ENCODE measurements at regions not wholly inside any gene's neighbourhood (a gene's known extent, or its start where the extent isn't known, plus 50 kb on each side); places are given as distances from the start of the nearest gene placed in this dataset.

- H3K27me3 ChIP-seq (ENCODE audit: low read depth, low read length), result no peaks in the 10 kb centered on the region
- no peak overlapping the region for H3K4me3 ChIP-seq (ENCODE audit: low read length)
- no peak overlapping the region for H3K4me2 ChIP-seq (ENCODE audit: low read length)
- H3K36me3 ChIP-seq (replicated peaks; ENCODE audit: low read depth, low read length), result no peaks in the 10 kb centered on the region
- no peaks in the 10 kb centered on the region for H4K20me1 ChIP-seq (ENCODE audit: insufficient read depth, low read length)
- no peaks in the 10 kb centered on the region for H3K79me2 ChIP-seq (ENCODE audit: low read length)
- no peak overlapping the region for H2AFZ ChIP-seq (ENCODE audit: low read depth, low read length)
- H3K9me3 ChIP-seq (ENCODE audit: insufficient read depth, low read length), result 0 out of 2 replicates have a peak, but pooled peaks cover 3% of the 10 kb centered on the region
- no peak overlapping the region for H3K27ac ChIP-seq (ENCODE audit: low read length)
- TF ChIP-seq EZH2phosphoT487 (IDR thresholded peaks at IDR 0.05; ENCODE audit: low read depth), result no peak
- no peak for TF ChIP-seq CTCF (IDR thresholded peaks at IDR 0.05; ENCODE audit: low read depth, low read length)
- no peaks in the 10 kb centered on the region for H3K4me1 ChIP-seq (ENCODE audit: low read length)
- no peak overlapping the region for H3K9ac ChIP-seq (ENCODE audit: low read length)
These were observed 327.6 kb upstream of the PCDH9 start for GRCh38 chr13:67557642-67558241.

- Histone ChIP-seq H3K27ac (ENCODE audit: low read length) (no peak overlapping the region), H3K4me2 (ENCODE audit: low read length) (no peak overlapping the region), H3K4me1 (ENCODE audit: low read length) (no peaks in the 10 kb centered on the region), H2AFZ (ENCODE audit: low read depth, low read length) (no peak overlapping the region), H3K4me3 (ENCODE audit: low read length) (no peak overlapping the region), H3K9me3 (ENCODE audit: insufficient read depth, low read length) (0 out of 2 replicates have a peak, but pooled peaks cover 3% of the 10 kb centered on the region), H3K79me2 (ENCODE audit: low read length) (no peaks in the 10 kb centered on the region), H3K36me3 (replicated peaks; ENCODE audit: low read depth, low read length) (no peaks in the 10 kb centered on the region), H3K9ac (ENCODE audit: low read length) (no peak overlapping the region), H3K27me3 (ENCODE audit: low read depth, low read length) (no peaks in the 10 kb centered on the region), H4K20me1 (ENCODE audit: insufficient read depth, low read length) (no peaks in the 10 kb centered on the region)
- no peak for TF ChIP-seq CTCF (IDR thresholded peaks at IDR 0.05; ENCODE audit: low read depth, low read length)
- TF ChIP-seq EZH2phosphoT487 (IDR thresholded peaks at IDR 0.05; ENCODE audit: low read depth), result no peak
These were observed 327.0 kb upstream of the PCDH9 start for GRCh38 chr13:67557118-67557517.

GRCh38 chr13:67554746-67555452 is 324.8 kb upstream of the PCDH9 start:
- no peak overlapping the region for H3K9ac ChIP-seq (ENCODE audit: low read length)
- no peak overlapping the region for H3K4me2 ChIP-seq (ENCODE audit: low read length)
- TF ChIP-seq EZH2phosphoT487 (IDR thresholded peaks at IDR 0.05; ENCODE audit: low read depth) (no peak), CTCF (IDR thresholded peaks at IDR 0.05; ENCODE audit: low read depth, low read length) (no peak)

GRCh38 chr13:67554286-67554685 is 324.1 kb upstream of the PCDH9 start:
- TF ChIP-seq EZH2phosphoT487 (IDR thresholded peaks at IDR 0.05; ENCODE audit: low read depth) (no peak), CTCF (IDR thresholded peaks at IDR 0.05; ENCODE audit: low read depth, low read length) (no peak)
- no peak overlapping the region for H3K27ac ChIP-seq (ENCODE audit: low read length)
- H4K20me1 ChIP-seq (ENCODE audit: insufficient read depth, low read length), result no peaks in the 10 kb centered on the region
- H3K4me1 ChIP-seq (ENCODE audit: low read length), result no peaks in the 10 kb centered on the region
- H3K4me2 ChIP-seq (ENCODE audit: low read length), result no peak overlapping the region
- H3K79me2 ChIP-seq (ENCODE audit: low read length), result no peaks in the 10 kb centered on the region
- no peak overlapping the region for H2AFZ ChIP-seq (ENCODE audit: low read depth, low read length)
- H3K4me3 ChIP-seq (ENCODE audit: low read length), result no peak overlapping the region
- H3K36me3 ChIP-seq (replicated peaks; ENCODE audit: low read depth, low read length), result no peaks in the 10 kb centered on the region
- H3K9ac ChIP-seq (ENCODE audit: low read length), result no peak overlapping the region
- no peaks in the 10 kb centered on the region for H3K27me3 ChIP-seq (ENCODE audit: low read depth, low read length)
- 0 out of 2 replicates have a peak, but pooled peaks cover 3% of the 10 kb centered on the region for H3K9me3 ChIP-seq (ENCODE audit: insufficient read depth, low read length)

More at GRCh38 chr13:67554746-67555452, 324.8 kb upstream of the PCDH9 start:
- no peak overlapping the region for H3K4me3 ChIP-seq (ENCODE audit: low read length)
- no peak overlapping the region for H2AFZ ChIP-seq (ENCODE audit: low read depth, low read length)
- 0 out of 2 replicates have a peak, but pooled peaks cover 3% of the 10 kb centered on the region for H3K9me3 ChIP-seq (ENCODE audit: insufficient read depth, low read length)
- H3K4me1 ChIP-seq (ENCODE audit: low read length), result no peaks in the 10 kb centered on the region
- no peak overlapping the region for H3K27ac ChIP-seq (ENCODE audit: low read length)
- no peaks in the 10 kb centered on the region for H3K36me3 ChIP-seq (replicated peaks; ENCODE audit: low read depth, low read length)
- H3K27me3 ChIP-seq (ENCODE audit: low read depth, low read length), result no peaks in the 10 kb centered on the region
- H4K20me1 ChIP-seq (ENCODE audit: insufficient read depth, low read length), result no peaks in the 10 kb centered on the region
- H3K79me2 ChIP-seq (ENCODE audit: low read length), result no peaks in the 10 kb centered on the region
